BE2C (cell line): ENCODE measurements at regions not wholly inside any gene's neighbourhood (a gene's known extent, or its start where the extent isn't known, plus 50 kb on each side); places are given as distances from the start of the nearest gene placed in this dataset.
"Not testable (repeated sequence)": the region's sequence is repeated elsewhere in the genome, so short reads cannot be mapped to it uniquely, and the experiment has no call there.

Source experiments
- DNase-seq: peaks from one replicate; pipeline ENCODE4 v3.0.0-alpha.2; 2020
- H3K27me3 ChIP-seq: fragments of 250-450 bp; sonication (Bioruptor Pico); 2 replicates; pipeline ENCODE4 v1.5.1; 2020; ENCODE audit warnings: mild to moderate bottlenecking
- H3K36me3 ChIP-seq: fragments of 250-450 bp; sonication (Bioruptor Pico); 2 replicates; pipeline ENCODE4 v1.5.1; 2020; ENCODE audit warnings: mild to moderate bottlenecking
- H3K4me1 ChIP-seq: fragments of 250-450 bp; sonication (Bioruptor Pico); 2 replicates; pipeline ENCODE4 v1.5.1; 2020
- H3K4me3 ChIP-seq: 2 replicates; pipeline ENCODE4 v1.5.1; 2011; ENCODE audit warnings: low read depth, low read length
- H3K9me3 ChIP-seq: fragments of 250-450 bp; sonication (Bioruptor Pico); 2 replicates; pipeline ENCODE4 v1.5.1; 2020
- CTCF ChIP-seq: IDR thresholded peaks from 2 replicates; pipeline ENCODE4 v1.5.1; 2012; ENCODE audit warnings: mild to moderate bottlenecking, low read depth, low read length

DNA sequence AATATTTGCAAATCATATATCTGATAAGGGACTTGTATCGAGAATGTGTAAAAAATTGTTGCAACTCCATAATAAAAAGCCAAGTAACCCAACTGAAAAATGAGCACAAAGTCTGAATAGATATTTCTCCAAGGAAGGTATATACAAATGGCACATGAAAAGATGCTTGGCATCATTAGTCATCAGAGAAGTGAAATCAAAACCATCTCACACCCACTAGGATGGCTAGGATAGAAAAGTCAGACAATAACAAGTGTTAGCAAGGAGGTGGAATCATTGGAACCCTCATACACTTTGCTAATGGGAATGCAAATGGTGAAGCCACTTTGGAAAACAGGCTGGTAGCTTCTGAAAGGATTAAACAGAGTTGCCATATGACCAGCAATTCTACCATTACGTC is 182.7 kb downstream of the ERCC6L2 start:
- Histone ChIP-seq H3K27me3 (no peaks in the 10 kb centered on the region), H3K9me3 (no peaks in the 10 kb centered on the region), H3K4me3 (no peak overlapping the region), H3K4me1 (no peaks in the 10 kb centered on the region), H3K36me3 (no peaks in the 10 kb centered on the region)
- no peak for TF ChIP-seq CTCF
- DNase-seq, result no peak

- Histone ChIP-seq H3K36me3 (no peaks in the 10 kb centered on the region), H3K9me3 (no peaks in the 10 kb centered on the region), H3K4me1 (no peaks in the 10 kb centered on the region), H3K4me3 (no peak overlapping the region), H3K27me3 (no peaks in the 10 kb centered on the region)
- TF ChIP-seq CTCF, result no peak
- DNase-seq, result no peak
Observed at GRCh38 chr9:96057155-96057554, 181.7 kb downstream of the ERCC6L2 start.

DNA sequence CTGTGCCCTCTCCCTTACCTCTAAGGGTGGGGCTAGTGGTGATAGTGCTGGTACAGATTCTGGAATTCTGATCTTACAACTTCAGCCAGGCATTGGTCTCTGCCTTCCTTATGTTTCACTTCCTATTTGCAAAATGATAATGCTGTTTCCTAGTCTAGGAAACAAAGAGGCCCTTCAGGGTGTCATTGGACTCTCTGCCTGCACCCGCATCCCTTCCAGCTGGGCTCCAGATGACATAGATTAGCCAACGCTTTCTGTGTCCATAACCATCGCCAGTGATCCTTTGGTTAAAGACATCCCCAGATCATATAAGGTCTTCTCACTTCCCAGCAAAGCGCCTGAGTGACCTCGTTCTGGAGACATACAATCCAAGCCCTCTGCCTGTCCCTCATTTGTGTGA is 180.7 kb downstream of the ERCC6L2 start:
- Histone ChIP-seq H3K4me3 (no peak overlapping the region), H3K4me1 (no peaks in the 10 kb centered on the region), H3K9me3 (no peaks in the 10 kb centered on the region), H3K36me3 (no peaks in the 10 kb centered on the region), H3K27me3 (no peaks in the 10 kb centered on the region)
- no peak for DNase-seq
- TF ChIP-seq CTCF, result no peak

- not testable (repeated sequence) for H3K36me3 ChIP-seq, H3K4me1 ChIP-seq, H3K27me3 ChIP-seq, H3K4me3 ChIP-seq, H3K9me3 ChIP-seq, DNase-seq
Observed at GRCh38 chr9:96054248-96054647, 178.8 kb downstream of the ERCC6L2 start.

- no peak for DNase-seq
- TF ChIP-seq CTCF, result no peak
- H3K9me3 ChIP-seq, result no peaks in the 10 kb centered on the region
Observed at GRCh38 chr9:96052686-96053085, 177.2 kb downstream of the ERCC6L2 start.

DNA sequence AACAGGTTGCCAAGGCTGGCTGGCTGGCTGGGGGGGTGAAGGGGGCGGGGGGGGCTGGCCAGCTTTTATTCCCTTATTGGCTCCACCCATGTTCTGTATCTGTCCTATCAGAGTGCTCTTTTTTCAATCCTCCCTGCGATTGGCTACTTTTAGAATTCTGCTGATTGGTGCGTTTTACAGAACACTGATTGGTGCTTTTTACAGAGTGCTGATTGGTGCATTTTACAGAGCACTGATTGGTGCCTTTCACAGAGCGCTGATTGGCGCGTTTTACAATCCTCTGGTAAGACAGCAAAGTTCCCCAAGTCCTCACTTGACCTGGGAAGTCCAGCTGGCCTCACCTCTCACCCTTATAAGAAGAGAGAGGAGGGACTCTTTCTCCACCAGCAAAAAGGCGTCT is 175.9 kb downstream of the ERCC6L2 start:
- Histone ChIP-seq H3K27me3 (no peaks in the 10 kb centered on the region), H3K9me3 (no peaks in the 10 kb centered on the region), H3K4me1 (no peaks in the 10 kb centered on the region), H3K36me3 (no peaks in the 10 kb centered on the region), H3K4me3 (no peak overlapping the region)
- DNase-seq, result no peak
- TF ChIP-seq CTCF, result no peak

More at GRCh38 chr9:96052686-96053085, 177.2 kb downstream of the ERCC6L2 start:
- no peaks in the 10 kb centered on the region for H3K36me3 ChIP-seq
- H3K4me3 ChIP-seq, result no peak overlapping the region
- no peaks in the 10 kb centered on the region for H3K27me3 ChIP-seq
- no peaks in the 10 kb centered on the region for H3K4me1 ChIP-seq

GRCh38 chr9:96050861-96051155 is 175.3 kb downstream of the ERCC6L2 start:
- no peaks in the 10 kb centered on the region for H3K9me3 ChIP-seq
- no peak for TF ChIP-seq CTCF
- H3K4me3 ChIP-seq, result no peak overlapping the region
- H3K36me3 ChIP-seq, result no peaks in the 10 kb centered on the region
- H3K4me1 ChIP-seq, result no peaks in the 10 kb centered on the region
- DNase-seq, result no peak
- no peaks in the 10 kb centered on the region for H3K27me3 ChIP-seq
